Mucosa of descending colon (tissue), 3 donors: ENCODE measurements at regions not wholly inside any gene's neighbourhood (a gene's known extent, or its start where the extent isn't known, plus 50 kb on each side); places are given as distances from the start of the nearest gene placed in this dataset.

Source experiments
- ATAC-seq: fragments of 200-7000 bp; cut with Tn5 transposase; one replicate; pipeline ENCODE4 v1.9.1; 2020; ENCODE audit warnings: mild to moderate bottlenecking, moderate library complexity
- DNase-seq, 3 donors: peaks; one replicate each; pipeline ENCODE4 v3.0.0-alpha.2; 2020
- H3K36me3 ChIP-seq: fragments of 200-600 bp; one replicate; pipeline ENCODE4 v1.8.0; 2021; ENCODE audit warnings: low read depth, mild to moderate bottlenecking
- H3K4me1 ChIP-seq: fragments of 200-600 bp; one replicate; pipeline ENCODE4 v1.8.0; 2021; ENCODE audit warnings: low read depth, mild to moderate bottlenecking
- H3K4me3 ChIP-seq: fragments of 200-600 bp; one replicate; pipeline ENCODE4 v1.8.0; 2021; ENCODE audit warnings: mild to moderate bottlenecking
- H3K9me3 ChIP-seq: fragments of 200-600 bp; one replicate; pipeline ENCODE4 v1.8.0; 2021; ENCODE audit warnings: mild to moderate bottlenecking
- CTCF ChIP-seq: fragments of 200-600 bp; IDR thresholded peaks from one replicate; pipeline ENCODE4 v1.8.0; 2022; ENCODE audit warnings: antibody characterized with exemption, mild to moderate bottlenecking
- intact Hi-C, 2 donors: fragments of 100-400 bp; cut with DNase I in 1 of 2; cut with micrococcal nuclease in 1 of 2; formaldehyde crosslinking; loops; one replicate each; pipeline versions ENCODE4 v1.11.0 to v1.11.1; 2022; cut with DNase I, micrococcal nuclease
- donor health status: DM: no; HTN: no; CAD: no; lungs with moderate emphysema.
- donor health status: DM: no; HTN: no; CAD: no.
- donor health status: DM: no; HTN: yes; CAD: no.

GRCh38 chr6:170082067-170082466, 208.8 kb downstream of the DLL1 start:
- ATAC-seq, result no peak
- H3K36me3 ChIP-seq, result no peaks in the 10 kb centered on the region
- no peaks in the 10 kb centered on the region for H3K9me3 ChIP-seq
- H3K4me1 ChIP-seq, result no peaks in the 10 kb centered on the region
- H3K4me3 ChIP-seq, result no peak overlapping the region
- no peak for DNase-seq
- intact Hi-C loops, result no loop called here
- TF ChIP-seq CTCF, result no peak

GRCh38 chr6:170081556-170081955, 209.3 kb downstream of the DLL1 start:
- no peak for DNase-seq
- no peak overlapping the region for H3K4me3 ChIP-seq
- H3K9me3 ChIP-seq, result no peaks in the 10 kb centered on the region
- intact Hi-C loops, result no loop called here
- TF ChIP-seq CTCF, result no peak
- no peak for ATAC-seq
- no peaks in the 10 kb centered on the region for H3K4me1 ChIP-seq
- no peaks in the 10 kb centered on the region for H3K36me3 ChIP-seq

- DNase-seq (peak in 1 of 3 donors; percentile 45), ATAC-seq (no peak)
- no peak for TF ChIP-seq CTCF
- H3K36me3 ChIP-seq, result no peaks in the 10 kb centered on the region
- H3K4me3 ChIP-seq, result no peak overlapping the region
- H3K9me3 ChIP-seq, result no peaks in the 10 kb centered on the region
- intact Hi-C loops, result no loop called here
- no peaks in the 10 kb centered on the region for H3K4me1 ChIP-seq
These were observed 210.0 kb downstream of the DLL1 start for GRCh38 chr6:170080828-170081371.

- ATAC-seq (no peak), DNase-seq (peak in 1 of 3 donors; percentile 25)
- Histone ChIP-seq H3K36me3 (no peaks in the 10 kb centered on the region), H3K4me3 (no peak overlapping the region), H3K9me3 (no peaks in the 10 kb centered on the region), H3K4me1 (no peaks in the 10 kb centered on the region)
- intact Hi-C loops, result no loop called here
- TF ChIP-seq CTCF, result no peak
These were observed 210.6 kb downstream of the DLL1 start for GRCh38 chr6:170080169-170080827.

GRCh38 chr6:170076466-170077165, 214.3 kb downstream of the DLL1 start:
- Histone ChIP-seq H3K36me3 (no peaks in the 10 kb centered on the region), H3K4me1 (no peaks in the 10 kb centered on the region), H3K4me3 (no peak overlapping the region), H3K9me3 (no peaks in the 10 kb centered on the region)
- ATAC-seq (no peak), DNase-seq (no peak)
- no peak for TF ChIP-seq CTCF
- intact Hi-C loops, result no loop called here
